ENCODE measurements at regions not wholly inside any gene's neighbourhood (a gene's known extent, or its start where the extent isn't known, plus 50 kb on each side); places are given as distances from the start of the nearest gene placed in this dataset.

- TF ChIP-seq POLR2A (IDR thresholded peaks at IDR 0.05; ENCODE audit: low read length) (no peak), GATA1 (IDR thresholded peaks at IDR 0.05; ENCODE audit: low read depth, low read length) (no peak)
Observed at GRCh38 chr3:118543832-118544231, 490.8 kb downstream of the IGSF11 start.
